SK-N-MC (cell line): ENCODE measurements at regions not wholly inside any gene's neighbourhood (a gene's known extent, or its start where the extent isn't known, plus 50 kb on each side); places are given as distances from the start of the nearest gene placed in this dataset.

Source experiments
- DNase-seq: peaks from one replicate; pipeline ENCODE4 v3.0.0-alpha.2; 2011; ENCODE audit warnings: low read depth, low spot score
- H3K27ac ChIP-seq: fragments of 200-600 bp; sonication (generic); 2 replicates; pipeline ENCODE4 v1.5.1; 2016; ENCODE audit warnings: mixed run types
- H3K36me3 ChIP-seq: fragments of 200-600 bp; sonication (generic); 2 replicates; pipeline ENCODE4 v1.6.1; 2017; ENCODE audit warnings: antibody characterized with exemption, low read length, mixed read lengths; ENCODE audit not compliant: insufficient read depth
- H3K4me3 ChIP-seq: fragments of 200-600 bp; sonication (generic); 2 replicates; pipeline ENCODE4 v1.5.1; 2016
- H3K9ac ChIP-seq: fragments of 200-600 bp; sonication (generic); 2 replicates; pipeline ENCODE4 v1.8.0; 2017; ENCODE audit warnings: mixed run types, mixed read lengths; ENCODE audit not compliant: insufficient read length
- H3K9me3 ChIP-seq: fragments of 200-600 bp; sonication (generic); 2 replicates; pipeline ENCODE4 v1.6.1; 2017; ENCODE audit warnings: low read depth, mild to moderate bottlenecking, antibody characterized with exemption, low read length, moderate library complexity, mixed read lengths
- EZH2 ChIP-seq: fragments of 200-600 bp; sonication (generic); IDR thresholded peaks from one replicate; pipeline ENCODE4 v1.6.1; 2017; ENCODE audit warnings: antibody characterized with exemption
- FOXP2 ChIP-seq: optimal IDR thresholded peaks from 2 replicates; pipeline ENCODE3; 2011; ENCODE audit warnings: mild to moderate bottlenecking, moderate library complexity; ENCODE audit not compliant: insufficient read depth; ENCODE audit errors: extremely low read length, control extremely low read depth
- POLR2AphosphoS5 ChIP-seq: IDR thresholded peaks from 2 replicates; pipeline ENCODE4 v1.6.1; 2012; ENCODE audit warnings: mild to moderate bottlenecking, low read depth, low read length, borderline replicate concordance

DNA sequence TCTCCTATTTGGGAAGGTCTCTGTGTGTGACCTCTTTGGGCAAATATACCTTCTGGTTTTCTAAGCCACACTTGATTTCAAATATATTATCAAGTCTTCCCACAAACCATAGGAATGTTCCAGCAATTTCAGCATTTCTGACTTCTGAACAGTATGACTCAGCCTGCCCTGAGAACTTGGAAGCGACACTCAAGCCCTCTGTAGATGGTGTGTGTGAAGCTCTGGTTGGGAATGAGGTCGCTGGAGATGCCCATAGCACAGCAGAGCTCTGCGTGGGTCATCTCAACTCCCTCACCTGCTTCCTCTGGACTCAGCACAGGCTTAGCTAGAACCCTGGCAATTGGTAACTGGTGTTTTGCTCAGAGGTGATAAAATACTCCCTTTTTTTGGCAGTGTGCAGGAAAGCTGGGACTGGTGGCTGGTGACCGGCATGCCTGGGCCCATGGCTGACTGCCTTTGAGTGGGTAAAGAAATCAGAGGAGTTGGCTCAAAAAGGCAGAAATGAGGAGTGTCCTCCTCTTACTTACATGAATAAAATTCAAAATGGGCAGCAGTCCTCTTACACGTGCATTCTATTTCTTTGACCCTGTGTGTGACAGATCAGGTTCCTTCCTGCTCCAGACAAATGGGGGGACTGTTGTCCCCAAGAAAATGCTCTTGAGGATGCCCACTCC lies 87.5 kb upstream of the NRP1 start:
- H3K4me3 ChIP-seq: no peak overlapping the region
- TF ChIP-seq POLR2AphosphoS5 (no peak), FOXP2 (no peak), EZH2 (no peak)
- no peak overlapping the region for H3K9ac ChIP-seq
- no peak overlapping the region for H3K27ac ChIP-seq
- no peak for DNase-seq
- H3K9me3 ChIP-seq: no peaks in the 10 kb centered on the region
- H3K36me3 ChIP-seq: no peaks in the 10 kb centered on the region

DNA sequence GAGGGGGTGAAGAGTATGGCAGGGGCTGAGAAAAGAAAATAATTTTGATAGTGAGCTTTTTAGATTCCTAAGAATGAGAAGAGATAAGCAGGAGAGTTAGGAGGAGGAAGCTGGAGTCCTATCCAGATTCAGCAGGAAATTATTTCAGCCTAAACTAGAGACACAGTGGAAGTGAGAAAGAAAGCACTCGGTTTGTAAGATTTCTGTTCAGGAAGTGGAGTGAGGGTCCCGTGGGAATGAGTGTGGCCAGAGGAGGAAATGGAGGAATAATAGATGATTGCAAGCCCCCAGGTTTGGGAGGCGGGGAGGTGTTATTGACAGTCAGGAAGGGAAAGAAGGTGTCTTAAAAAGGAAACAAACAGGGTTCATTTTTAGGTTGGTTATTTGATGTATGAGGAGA lies 84.8 kb upstream of the NRP1 start:
- H3K36me3 ChIP-seq: no peaks in the 10 kb centered on the region
- DNase-seq: no peak
- H3K9me3 ChIP-seq: no peaks in the 10 kb centered on the region
- no peak overlapping the region for H3K4me3 ChIP-seq
- TF ChIP-seq POLR2AphosphoS5: no peak
- TF ChIP-seq EZH2: no peak
- no peak for TF ChIP-seq FOXP2
- no peak overlapping the region for H3K27ac ChIP-seq
- H3K9ac ChIP-seq: no peak overlapping the region

DNA sequence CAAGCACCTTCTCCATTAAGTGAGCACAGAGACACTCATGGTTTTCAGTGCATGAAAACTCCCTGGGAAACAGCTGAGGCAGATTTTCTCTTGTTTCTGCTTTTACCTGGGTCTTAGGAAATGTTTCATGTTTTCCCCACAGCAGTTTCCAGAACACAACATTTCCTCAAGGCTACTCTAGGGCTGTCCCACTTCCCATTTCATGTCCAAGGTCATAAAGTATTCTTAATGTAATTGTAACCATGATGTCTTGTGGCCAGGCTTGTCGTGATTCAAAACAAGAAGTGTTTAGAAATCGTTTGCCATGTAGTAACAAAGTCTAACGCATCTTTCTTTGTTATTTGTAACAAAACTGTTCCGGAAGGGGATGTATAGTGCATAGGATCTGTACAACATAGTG lies 83.8 kb upstream of the NRP1 start:
- TF ChIP-seq EZH2 (no peak), POLR2AphosphoS5 (no peak), FOXP2 (no peak)
- no peaks in the 10 kb centered on the region for H3K36me3 ChIP-seq
- H3K9ac ChIP-seq: no peak overlapping the region
- DNase-seq: no peak
- H3K9me3 ChIP-seq: no peaks in the 10 kb centered on the region
- no peak overlapping the region for H3K27ac ChIP-seq
- H3K4me3 ChIP-seq: no peak overlapping the region

DNA sequence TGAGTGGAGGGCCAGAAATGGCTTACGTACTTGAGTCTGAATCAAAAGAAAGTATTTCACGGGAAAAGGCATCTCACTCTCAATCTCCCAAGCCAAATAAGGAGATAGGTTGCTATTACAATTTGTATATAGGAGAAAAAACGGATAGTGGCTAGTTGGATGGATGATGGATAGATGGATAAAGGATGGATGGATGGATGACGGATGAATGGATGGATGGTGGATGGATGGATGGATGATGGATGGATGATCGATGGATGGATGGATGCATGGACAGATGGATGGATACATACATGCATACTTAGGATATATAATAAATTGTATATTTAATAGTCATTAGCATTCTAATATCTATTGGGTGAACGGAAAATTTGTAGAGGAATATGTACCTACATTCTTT lies 82.2 kb upstream of the NRP1 start:
- no peak for TF ChIP-seq EZH2
- TF ChIP-seq FOXP2: no peak
- TF ChIP-seq POLR2AphosphoS5: no peak
- Histone ChIP-seq H3K9ac (no peak overlapping the region), H3K9me3 (no peaks in the 10 kb centered on the region), H3K27ac (no peak overlapping the region), H3K36me3 (no peaks in the 10 kb centered on the region), H3K4me3 (no peak overlapping the region)
- no peak for DNase-seq

DNA sequence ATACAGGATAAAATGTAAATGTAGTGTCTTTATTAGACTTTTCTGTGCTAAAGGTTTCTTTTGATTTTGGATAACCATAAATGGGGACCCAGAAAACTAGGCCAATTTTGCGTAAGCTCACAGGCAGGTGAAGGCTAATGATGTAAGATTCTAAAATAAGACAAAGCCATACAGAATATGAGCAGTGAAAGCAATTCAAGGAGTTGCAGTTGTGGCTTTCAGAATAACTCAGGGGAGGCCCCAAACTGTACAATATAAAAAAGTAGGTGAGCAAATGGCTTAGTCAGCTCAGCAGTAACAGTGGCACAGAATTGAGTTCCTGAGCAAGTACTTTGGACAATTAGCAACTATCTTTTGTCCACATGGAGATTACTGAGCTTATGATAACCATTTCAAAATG lies 81.7 kb upstream of the NRP1 start:
- H3K9me3 ChIP-seq: no peaks in the 10 kb centered on the region
- no peak for TF ChIP-seq FOXP2
- no peak for TF ChIP-seq EZH2
- TF ChIP-seq POLR2AphosphoS5: no peak
- no peak overlapping the region for H3K9ac ChIP-seq
- no peak overlapping the region for H3K4me3 ChIP-seq
- DNase-seq: no peak
- no peaks in the 10 kb centered on the region for H3K36me3 ChIP-seq
- H3K27ac ChIP-seq: no peak overlapping the region

DNA sequence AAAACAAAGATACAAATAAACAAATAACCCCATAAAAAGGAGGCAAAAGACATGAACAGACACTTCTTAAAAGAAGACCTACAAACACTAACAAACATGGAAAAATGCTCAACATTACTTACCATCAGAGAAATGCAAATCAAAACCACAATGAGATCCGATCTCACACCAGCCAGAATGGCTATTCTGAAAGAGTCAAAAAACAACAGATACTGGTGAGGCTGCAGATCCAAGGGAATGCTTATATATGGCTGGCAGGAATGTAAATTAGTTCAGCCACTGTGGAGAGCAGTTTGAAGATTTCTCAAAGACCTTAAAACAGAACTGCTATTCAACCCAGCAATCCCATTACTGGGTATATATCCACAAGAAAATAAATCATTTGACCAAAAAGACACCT lies 80.4 kb upstream of the NRP1 start:
- no peak for DNase-seq
- Histone ChIP-seq H3K4me3 (no peak overlapping the region), H3K36me3 (no peaks in the 10 kb centered on the region), H3K9ac (no peak overlapping the region), H3K27ac (no peak overlapping the region), H3K9me3 (no peaks in the 10 kb centered on the region)
- TF ChIP-seq EZH2 (no peak), FOXP2 (no peak), POLR2AphosphoS5 (no peak)

DNA sequence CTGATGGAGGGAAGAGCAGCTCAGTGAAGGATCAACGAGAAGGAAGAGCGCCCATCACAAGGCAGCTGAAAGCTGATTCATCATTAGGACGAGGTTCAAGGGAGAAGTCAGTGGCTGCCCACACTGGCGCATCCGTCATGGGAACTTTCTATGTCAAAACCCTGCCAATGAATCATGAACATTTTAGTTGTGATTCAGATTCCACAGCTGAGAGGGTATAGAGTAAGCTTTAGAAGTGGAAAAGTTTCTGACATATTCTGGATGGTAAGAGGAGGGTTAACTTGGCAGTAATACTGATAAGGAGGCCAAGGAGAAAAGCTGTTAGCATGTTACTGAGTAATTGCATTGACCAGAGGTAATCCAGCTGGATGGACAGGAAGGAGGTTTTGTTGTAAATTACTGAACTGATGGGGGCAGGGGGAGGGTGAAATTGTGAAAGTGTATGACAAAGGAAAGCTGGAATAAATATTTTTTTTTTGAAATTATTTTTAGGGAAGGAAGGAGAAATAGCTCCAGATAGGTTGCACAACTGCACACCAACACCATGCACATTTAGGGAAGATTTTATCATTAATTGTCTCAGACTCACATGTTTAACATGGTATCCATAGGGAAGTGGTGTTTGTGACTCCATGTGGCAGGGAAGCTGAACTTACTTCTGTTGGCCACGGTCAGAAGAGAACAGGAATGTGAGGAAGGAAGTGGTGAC lies 78.3 kb upstream of the NRP1 start:
- H3K9ac ChIP-seq: no peak overlapping the region
- H3K4me3 ChIP-seq: no peak overlapping the region
- DNase-seq: no peak
- H3K9me3 ChIP-seq: no peaks in the 10 kb centered on the region
- no peaks in the 10 kb centered on the region for H3K36me3 ChIP-seq
- no peak overlapping the region for H3K27ac ChIP-seq
- no peak for TF ChIP-seq EZH2
- TF ChIP-seq POLR2AphosphoS5: no peak
- no peak for TF ChIP-seq FOXP2

DNA sequence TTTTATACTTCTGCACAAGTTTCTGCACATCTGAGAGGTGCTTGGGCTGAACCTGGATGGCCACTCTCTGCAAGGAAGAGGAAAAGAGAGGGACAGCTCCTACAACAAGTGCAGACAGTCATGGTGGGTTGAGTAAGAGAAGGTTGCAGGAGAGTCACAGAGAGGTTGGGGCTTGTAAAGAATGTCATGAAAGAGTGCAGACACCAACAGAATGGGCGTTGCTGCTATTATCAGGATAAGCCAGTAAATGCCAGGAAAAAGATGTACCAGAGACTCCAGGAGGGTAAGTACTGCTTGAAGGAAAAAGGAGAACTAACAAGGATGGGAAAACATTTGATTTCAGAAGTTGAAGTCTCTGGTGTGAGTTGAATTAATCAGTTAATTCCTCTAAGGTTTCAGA lies 77.8 kb upstream of the NRP1 start:
- Histone ChIP-seq H3K9me3 (no peaks in the 10 kb centered on the region), H3K36me3 (no peaks in the 10 kb centered on the region), H3K9ac (no peak overlapping the region), H3K4me3 (no peak overlapping the region), H3K27ac (no peak overlapping the region)
- DNase-seq: no peak
- TF ChIP-seq POLR2AphosphoS5 (no peak), FOXP2 (no peak), EZH2 (no peak)
